Thoracic aorta (tissue), 2 donors: ENCODE measurements at regions not wholly inside any gene's neighbourhood (a gene's known extent, or its start where the extent isn't known, plus 50 kb on each side); places are given as distances from the start of the nearest gene placed in this dataset.

ENCODE experiments used
- ATAC-seq: fragments of 150-250 bp; one replicate; pipeline ENCODE4 v1.8.0; 2017; ENCODE audit warnings: low read depth; ENCODE audit not compliant: insufficient number of reproducible peaks, low FRiP score
- DNase-seq: peaks from one replicate; pipeline ENCODE4 v3.0.0-alpha.2; 2020; ENCODE audit warnings: low spot score
- H3K27ac ChIP-seq, 2 donors: fragments of 200-600 bp; sonication (generic); 1 replicate in 1 of 2; 2 replicates in 1 of 2; pipeline ENCODE4 v1.5.1; 2016; ENCODE audit warnings: mild to moderate bottlenecking in 2 of 2, moderate library complexity in 2 of 2
- H3K27me3 ChIP-seq: fragments of 200-600 bp; sonication (generic); replicated peaks from 2 replicates; pipeline ENCODE4 v1.6.0; 2016; ENCODE audit warnings: mild to moderate bottlenecking; ENCODE audit not compliant: insufficient read depth
- H3K36me3 ChIP-seq: fragments of 200-600 bp; sonication (generic); one replicate; pipeline ENCODE4 v1.5.1; 2016
- H3K4me1 ChIP-seq, 2 donors: fragments of 200-600 bp; sonication (generic); 1 replicate in 1 of 2; 2 replicates in 1 of 2; pipeline versions ENCODE4 v1.5.1 to v1.6.0; 2016; ENCODE audit warnings: low read depth in 2 of 2, mild to moderate bottlenecking in 1 of 2; ENCODE audit not compliant: control insufficient read depth in 1 of 2
- H3K4me3 ChIP-seq: fragments of 200-600 bp; sonication (generic); 2 replicates; pipeline ENCODE4 v1.5.1; 2016; ENCODE audit warnings: mild to moderate bottlenecking
- H3K9me3 ChIP-seq: fragments of 200-600 bp; sonication (generic); 2 replicates; pipeline ENCODE4 v1.5.1; 2016
- TF ChIP-seq, protein P1 (sequence below): fragments of 200-600 bp; sonication (generic); IDR thresholded peaks from one replicate; pipeline ENCODE4 v1.5.1; 2019; ENCODE audit warnings: antibody characterized with exemption

DNA sequence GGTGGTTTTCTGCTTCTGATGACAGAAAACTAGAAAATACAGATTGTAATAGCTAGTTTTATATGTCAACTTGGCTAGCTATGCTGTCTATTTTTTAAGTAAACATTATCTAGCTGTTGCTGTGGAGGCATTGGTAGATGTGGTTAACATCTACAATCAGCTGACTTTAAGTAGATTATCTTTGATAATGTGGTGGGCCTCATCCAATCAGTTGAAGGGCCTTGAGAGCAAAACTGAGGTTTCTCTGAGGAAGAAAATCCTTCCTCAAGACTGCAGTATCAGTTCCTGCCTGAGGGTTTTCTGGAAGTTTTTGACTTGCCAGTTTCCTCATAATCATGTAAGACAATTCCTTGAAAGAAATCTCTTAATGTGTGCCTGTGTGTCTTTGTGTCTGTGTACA lies 75.9 kb upstream of the SPHKAP start:
- H3K9me3 ChIP-seq, result no peaks in the 10 kb centered on the region
- no peak overlapping the region for H3K27ac ChIP-seq
- TF ChIP-seq, protein P1, sequence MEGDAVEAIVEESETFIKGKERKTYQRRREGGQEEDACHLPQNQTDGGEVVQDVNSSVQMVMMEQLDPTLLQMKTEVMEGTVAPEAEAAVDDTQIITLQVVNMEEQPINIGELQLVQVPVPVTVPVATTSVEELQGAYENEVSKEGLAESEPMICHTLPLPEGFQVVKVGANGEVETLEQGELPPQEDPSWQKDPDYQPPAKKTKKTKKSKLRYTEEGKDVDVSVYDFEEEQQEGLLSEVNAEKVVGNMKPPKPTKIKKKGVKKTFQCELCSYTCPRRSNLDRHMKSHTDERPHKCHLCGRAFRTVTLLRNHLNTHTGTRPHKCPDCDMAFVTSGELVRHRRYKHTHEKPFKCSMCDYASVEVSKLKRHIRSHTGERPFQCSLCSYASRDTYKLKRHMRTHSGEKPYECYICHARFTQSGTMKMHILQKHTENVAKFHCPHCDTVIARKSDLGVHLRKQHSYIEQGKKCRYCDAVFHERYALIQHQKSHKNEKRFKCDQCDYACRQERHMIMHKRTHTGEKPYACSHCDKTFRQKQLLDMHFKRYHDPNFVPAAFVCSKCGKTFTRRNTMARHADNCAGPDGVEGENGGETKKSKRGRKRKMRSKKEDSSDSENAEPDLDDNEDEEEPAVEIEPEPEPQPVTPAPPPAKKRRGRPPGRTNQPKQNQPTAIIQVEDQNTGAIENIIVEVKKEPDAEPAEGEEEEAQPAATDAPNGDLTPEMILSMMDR, result no peak
- ATAC-seq, result no peak
- H3K4me3 ChIP-seq, result no peak overlapping the region
- H3K27me3 ChIP-seq, result no peaks in the 10 kb centered on the region
- DNase-seq, result no peak
- no peaks in the 10 kb centered on the region for H3K36me3 ChIP-seq
- no peaks in the 10 kb centered on the region for H3K4me1 ChIP-seq

DNA sequence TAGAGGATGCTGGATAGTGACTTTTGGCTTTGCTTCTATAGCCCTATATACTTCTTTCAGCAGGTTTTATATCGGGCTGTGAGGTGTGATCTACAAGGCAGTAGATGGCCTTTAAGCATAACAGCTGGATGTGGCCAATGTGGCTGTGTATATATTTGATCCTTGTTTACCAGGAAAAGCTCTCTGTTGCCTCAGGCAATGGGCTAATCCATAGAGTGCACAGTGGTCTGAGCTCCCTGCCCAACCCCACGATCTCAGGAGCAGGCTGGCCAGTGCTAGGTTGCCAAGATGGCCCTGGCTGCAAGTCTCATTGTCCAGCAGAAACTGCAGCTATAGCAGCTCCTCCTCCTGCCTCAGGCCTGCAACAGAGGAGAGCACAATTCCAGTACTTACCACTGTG lies 72.3 kb upstream of the SPHKAP start:
- H3K27ac ChIP-seq, result no peak overlapping the region

DNA sequence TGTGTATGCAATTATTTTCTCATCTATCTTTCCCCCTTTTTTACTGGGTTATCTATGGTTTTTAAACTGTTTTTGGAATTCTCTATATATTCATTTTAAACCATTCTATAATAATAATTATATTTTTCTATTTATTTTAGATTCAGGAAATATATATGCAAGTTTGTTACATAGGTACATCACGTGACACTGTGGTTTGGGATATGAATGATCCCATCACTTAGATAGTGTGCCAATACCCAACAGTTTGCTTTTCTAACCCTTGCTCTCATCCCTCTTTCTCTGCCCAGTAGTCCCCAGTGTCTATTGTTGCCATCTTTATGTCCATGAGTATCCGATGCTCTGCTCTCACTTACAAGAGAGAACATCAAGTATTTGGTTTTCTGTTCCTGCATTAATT lies 65.8 kb upstream of the SPHKAP start:
- ATAC-seq, result no peak
- DNase-seq, result no peak
- no peak overlapping the region for H3K4me3 ChIP-seq
- H3K27ac ChIP-seq, result no peak overlapping the region
- H3K9me3 ChIP-seq, result no peaks in the 10 kb centered on the region
- TF ChIP-seq, protein P1, result no peak
- H3K36me3 ChIP-seq, result no peaks in the 10 kb centered on the region
- no peaks in the 10 kb centered on the region for H3K4me1 ChIP-seq
- H3K27me3 ChIP-seq, result no peaks in the 10 kb centered on the region

More for the DNA sequence above, 72.3 kb upstream of the SPHKAP start:
- H3K4me1 ChIP-seq, result no peaks in the 10 kb centered on the region
- ATAC-seq (no peak), DNase-seq (no peak)
- H3K27me3 ChIP-seq, result no peaks in the 10 kb centered on the region
- TF ChIP-seq, protein P1, result no peak
- H3K36me3 ChIP-seq, result no peaks in the 10 kb centered on the region
- H3K9me3 ChIP-seq, result no peaks in the 10 kb centered on the region
- no peak overlapping the region for H3K4me3 ChIP-seq

DNA sequence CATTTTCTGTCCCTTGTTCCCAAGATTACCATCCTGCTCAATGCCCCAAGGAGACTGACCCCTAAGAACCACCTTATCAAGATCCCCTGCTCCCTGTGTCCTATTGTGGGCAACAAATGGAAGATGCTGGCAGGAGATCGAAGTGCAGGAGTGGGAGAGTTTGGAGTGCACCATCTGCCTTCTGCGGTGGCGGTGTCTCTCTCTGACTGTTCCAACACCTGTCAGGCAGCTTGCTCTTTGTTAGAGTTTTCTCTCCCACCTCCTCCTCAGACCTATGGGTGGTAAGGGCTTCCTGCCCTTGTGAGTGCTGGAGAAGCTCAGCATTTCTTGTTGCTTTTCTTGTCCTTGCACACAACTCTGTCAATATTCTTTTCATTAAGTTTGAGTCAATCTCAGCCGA lies 64.1 kb upstream of the SPHKAP start:
- DNase-seq (no peak), ATAC-seq (no peak)
- H3K27me3 ChIP-seq, result no peaks in the 10 kb centered on the region
- no peak overlapping the region for H3K4me3 ChIP-seq
- TF ChIP-seq, protein P1, result no peak
- no peak overlapping the region for H3K27ac ChIP-seq
- H3K4me1 ChIP-seq, result no peaks in the 10 kb centered on the region
- no peaks in the 10 kb centered on the region for H3K9me3 ChIP-seq
- no peaks in the 10 kb centered on the region for H3K36me3 ChIP-seq

DNA sequence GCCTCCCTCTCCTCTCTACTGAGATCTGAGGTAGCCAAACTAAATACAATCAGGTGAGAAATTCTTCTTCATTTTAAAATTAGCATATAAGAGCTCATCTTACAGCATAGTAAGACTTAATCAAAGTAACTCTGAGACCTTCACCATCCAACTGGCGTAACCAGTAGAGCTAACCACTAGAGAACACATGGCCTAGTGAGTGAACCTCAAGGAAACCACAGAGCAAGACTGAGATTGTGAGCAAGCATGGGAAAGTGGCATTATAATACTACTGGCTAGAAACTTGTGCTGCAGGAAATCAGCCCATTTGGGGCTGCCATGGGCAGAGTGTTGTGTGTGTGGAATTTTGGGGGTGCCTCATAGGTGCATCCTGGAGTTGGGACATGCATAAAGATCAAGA lies 61.1 kb upstream of the SPHKAP start:
- no peaks in the 10 kb centered on the region for H3K4me1 ChIP-seq
- DNase-seq (no peak), ATAC-seq (no peak)
- H3K27me3 ChIP-seq, result no peaks in the 10 kb centered on the region
- H3K27ac ChIP-seq, result no peak overlapping the region
- no peak overlapping the region for H3K4me3 ChIP-seq
- TF ChIP-seq, protein P1, result no peak
- H3K9me3 ChIP-seq, result no peaks in the 10 kb centered on the region
- no peaks in the 10 kb centered on the region for H3K36me3 ChIP-seq
